NCI-H524 treated with DMSO at 0.1 percent for 48 hours (cell line): ENCODE measurements at regions not wholly inside any gene's neighbourhood (a gene's known extent, or its start where the extent isn't known, plus 50 kb on each side); places are given as distances from the start of the nearest gene placed in this dataset.

Source experiments
- DNase-seq: peaks from one replicate; lab custom pipeline; 2025; lab: John Stamatoyannopoulos, UW

DNA sequence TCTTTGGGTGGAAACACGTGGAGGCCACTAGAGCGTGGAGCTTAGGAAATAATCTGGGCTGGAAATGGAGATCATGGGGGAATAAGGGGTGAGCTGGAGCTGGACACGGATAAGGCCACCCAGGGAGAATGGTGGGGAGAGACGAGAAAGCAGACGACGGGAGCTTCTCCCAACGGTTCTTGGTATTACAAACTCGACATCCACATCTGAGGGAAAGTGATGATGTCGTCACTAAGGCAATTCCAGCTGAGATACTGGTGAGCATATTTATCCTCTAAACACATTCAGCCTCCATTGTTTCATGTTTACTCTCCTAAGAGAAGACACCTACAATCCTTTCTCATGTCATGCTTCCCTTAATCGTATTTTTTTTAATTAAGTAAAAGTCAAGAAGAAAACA, 50.2 kb upstream of the SNX9 start:
- no peak for DNase-seq
